ENCODE measurements at regions not wholly inside any gene's neighbourhood (a gene's known extent, or its start where the extent isn't known, plus 50 kb on each side); places are given as distances from the start of the nearest gene placed in this dataset.

DNA sequence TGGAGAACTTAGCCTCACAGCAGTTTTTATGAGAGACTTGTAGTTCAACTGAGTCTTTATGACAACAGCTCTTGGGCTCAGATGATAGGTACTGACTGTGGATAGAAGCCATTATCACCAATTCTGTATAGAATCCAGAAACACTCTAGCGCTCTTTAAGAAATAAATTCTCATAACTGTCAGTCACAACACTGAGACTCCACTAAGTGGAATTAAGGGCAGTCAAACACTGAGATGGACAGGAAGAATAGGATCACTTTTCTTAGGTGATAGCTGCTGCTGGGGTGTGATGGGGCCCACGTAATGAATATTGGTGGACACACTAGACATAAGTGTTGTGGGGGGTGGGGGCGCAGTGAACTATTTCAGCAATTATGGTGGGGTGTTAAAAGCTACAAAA lies 1691.8 kb upstream of the LRRTM1 start:
- DNase-seq = no peak

DNA sequence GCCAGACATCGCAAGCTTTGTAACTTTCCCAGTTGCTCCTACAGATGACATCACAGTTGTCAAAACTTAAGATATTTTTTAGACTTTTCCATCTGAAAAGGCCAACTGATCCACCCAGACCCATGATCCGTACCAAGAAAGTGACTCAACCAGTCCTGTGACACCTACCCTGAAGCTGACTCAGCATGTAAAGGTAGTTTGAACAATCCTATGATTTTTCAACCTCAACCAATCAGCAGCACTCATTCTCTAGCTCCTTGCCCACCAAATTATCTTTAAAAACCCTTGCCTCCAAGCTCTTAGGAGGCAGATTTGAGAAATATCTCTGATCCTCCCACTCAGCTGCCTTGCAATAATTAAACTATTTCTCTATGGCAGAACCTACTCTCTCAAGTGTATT lies 1686.7 kb upstream of the LRRTM1 start:
- no peak for DNase-seq

DNA sequence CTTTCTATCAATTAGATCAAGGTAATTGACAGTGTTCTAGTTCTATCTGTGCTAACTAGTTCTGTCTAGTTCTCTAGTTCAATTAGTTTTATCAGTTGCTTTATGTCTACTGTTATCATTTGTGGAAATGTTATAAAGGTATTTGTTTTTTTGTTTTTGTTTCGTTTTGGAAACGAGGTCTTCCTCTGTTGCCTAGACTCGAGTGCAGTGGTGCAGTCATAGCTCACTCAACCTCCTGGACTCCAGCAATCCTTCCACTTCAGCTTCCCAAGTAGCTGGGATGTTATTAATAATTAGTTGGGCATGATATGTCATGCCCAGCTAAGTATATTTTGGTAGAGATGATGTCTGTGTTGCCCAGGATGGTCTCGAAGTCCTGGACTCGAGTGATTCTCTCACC lies 1682.8 kb upstream of the LRRTM1 start:
- DNase-seq = no peak

DNA sequence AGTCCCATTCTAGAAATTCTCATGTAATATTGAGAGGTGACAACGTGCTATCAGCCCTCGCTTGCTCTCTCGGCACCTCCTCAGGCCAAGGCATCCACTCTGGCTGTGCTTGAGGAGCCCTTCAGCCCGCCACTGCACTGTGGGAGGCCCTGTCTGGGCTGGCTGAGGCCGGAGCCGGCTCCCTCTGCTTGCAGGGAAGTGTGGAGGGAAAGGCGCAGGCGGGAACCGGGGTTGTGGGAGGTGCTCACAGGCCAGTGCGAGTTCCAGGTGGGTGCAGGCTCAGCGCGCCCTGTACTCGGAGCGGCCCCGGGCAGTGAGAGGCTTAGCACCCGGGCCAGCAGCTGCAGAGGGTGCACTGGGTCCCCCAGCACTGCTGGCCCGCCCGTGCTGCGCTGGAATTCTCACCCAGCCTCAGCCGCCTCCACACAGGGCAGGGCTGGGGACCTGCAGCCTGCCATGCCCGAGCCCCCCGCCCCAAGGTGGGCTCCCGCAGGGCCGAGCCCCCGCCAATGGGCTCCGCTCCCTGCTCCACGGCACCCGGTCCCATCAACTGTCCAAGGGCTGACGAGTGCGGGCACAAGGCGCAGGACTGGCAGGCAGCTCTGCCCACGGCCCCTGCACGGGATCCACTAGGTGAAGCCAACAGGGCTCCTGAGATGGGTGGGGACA lies 1680.6 kb upstream of the LRRTM1 start:
- no peak for DNase-seq

DNA sequence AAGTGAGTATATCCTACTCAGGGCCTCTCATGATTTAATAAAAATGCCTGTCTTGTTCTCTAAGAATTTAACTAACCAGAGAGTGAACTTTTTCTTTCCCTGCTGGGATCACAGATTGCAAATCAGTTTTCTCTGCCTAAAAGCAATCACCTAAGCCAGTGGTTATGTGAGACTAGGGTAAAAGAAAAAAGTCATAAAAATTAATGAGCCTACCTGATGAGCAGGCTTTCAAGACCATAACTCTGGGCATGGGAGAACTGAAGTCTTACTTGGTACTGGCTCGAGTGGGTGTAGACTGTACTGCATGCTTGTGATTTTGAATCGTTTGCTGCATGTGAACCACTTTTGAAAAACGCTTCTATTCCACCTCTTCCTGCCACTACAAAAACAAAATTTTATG lies 1677.0 kb upstream of the LRRTM1 start:
- no peak for DNase-seq

DNA sequence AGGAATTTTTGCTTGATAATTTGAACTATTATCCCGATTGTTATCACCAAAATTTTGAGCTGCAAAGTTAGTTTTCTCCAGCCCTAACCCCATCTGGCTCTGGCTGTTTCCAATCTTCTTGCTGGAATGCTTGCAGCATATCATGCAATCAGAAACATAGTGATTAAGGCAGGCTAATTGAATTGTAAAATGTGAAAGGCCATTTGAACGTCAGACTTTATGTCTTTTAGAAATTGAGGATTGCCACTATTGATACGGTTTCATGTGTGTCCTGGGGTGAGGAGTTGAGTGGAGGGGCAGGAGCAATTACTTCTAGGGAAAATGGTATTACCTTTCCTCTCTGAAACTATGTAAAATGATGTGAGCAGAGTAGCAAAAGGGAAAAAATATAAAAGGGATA lies 1674.5 kb upstream of the LRRTM1 start:
- no peak for DNase-seq

DNA sequence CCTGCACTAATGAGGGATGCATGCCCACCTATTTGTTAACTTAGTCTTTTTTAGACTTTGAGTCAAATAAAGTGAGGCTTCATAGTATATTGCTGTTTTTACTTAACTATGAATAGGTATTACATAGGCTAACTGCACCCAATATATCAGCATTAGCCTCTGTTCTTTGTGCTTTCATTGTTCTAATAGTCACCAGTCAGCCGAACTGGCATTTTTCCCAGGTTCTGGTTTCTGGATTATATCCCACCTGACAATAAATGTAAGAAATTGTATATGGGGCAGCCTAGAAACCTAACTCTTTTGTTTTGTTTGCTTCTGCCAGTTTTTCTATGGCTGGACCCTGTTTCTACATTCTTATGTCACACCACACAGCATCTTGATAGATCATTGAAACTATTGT lies 1672.4 kb upstream of the LRRTM1 start:
- no peak for DNase-seq

DNA sequence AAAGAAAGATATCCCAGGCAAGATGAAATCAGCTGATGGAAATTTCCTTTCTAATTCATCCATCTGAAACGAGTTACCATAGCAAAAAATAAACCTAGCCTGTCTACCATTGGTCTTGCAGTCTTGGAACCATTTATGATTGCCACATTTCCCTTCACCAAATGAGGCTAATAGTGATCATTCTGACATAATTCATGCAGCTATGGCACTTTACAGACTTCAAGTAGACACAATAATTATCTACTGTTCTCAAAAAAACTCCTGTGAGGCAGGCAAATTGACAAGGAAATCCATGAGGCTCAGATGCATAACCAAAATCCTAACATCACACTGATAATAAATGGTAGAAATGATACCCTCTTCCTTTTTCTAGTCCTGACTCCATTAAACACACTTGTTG lies 1669.7 kb upstream of the LRRTM1 start:
- no peak for DNase-seq

DNA sequence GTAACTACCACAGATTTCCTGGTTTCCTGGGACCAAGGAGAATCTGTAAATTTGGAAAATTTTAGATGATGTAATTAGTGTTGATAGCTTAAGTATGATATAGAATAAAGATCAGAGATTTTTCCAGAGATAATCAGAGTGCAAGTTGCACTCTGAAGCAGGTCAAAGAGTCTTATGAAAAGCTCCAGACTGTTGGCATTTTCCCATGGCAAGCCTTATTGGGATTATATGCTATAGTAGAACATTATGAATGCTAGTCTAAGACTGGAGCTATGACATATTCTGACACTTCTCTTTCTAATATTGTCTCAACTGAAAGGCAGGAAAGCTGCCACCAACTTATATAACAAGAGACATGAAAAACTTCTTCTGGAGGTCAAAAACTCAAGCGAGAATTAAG lies 1638.3 kb upstream of the LRRTM1 start:
- no peak for DNase-seq

DNA sequence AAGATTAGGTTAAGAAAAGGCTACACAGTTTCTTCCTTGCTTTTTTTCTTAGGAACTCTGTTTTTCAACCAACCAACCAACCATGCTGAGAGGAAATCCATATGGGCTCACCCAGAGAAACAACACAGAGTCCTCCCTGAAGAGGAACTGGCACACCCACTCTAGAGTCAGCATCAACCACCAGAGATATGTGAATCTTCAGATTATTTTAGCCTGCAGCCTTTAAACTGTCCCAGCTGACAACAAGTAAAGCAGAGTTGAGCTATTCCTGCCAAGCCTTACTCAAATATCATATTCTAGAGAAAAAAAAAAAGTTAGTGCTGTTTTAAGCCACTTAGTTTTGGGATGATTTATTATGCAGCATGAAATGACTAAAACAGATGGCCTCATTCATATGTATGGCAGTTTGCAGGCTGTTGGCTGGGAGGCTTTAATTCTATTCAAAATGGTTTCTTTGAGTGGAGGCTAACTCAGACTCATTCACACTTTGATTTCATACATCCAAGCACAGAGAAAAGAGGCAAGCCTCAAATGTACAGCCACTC lies 1637.7 kb upstream of the LRRTM1 start:
- DNase-seq = no peak

DNA sequence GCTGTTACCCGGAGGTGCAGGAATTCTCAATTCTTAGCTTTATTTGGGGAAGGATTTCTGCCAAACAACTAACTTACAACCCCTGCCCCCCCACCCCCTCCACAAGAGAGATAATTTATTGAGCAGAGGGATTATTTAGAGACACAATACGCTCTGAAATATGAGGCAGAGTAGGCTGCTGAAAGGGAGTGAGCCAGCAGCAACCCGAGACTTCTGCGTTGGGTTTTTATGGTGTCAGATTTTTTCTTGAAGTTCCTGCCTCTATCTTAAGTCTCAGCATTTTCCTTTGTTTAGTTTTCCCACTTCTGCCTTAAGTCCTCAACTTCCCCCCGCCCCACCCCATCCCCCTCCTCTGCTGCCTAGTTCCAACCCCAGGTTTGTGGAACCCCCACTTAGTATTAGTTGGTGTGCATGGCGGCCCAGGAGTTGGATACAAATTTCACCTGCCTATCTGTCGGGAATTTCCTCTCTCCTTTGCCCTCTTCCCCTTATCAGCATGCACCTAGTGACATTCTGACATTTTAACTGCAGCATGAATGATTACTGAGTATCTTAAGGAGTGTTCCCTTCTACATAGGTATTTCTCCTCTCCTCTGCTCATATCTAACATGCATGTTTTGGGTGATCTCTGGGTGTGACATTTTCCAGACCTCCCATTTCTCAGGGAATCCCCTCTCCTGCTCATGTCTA lies 1635.9 kb upstream of the LRRTM1 start:
- no peak for DNase-seq

DNA sequence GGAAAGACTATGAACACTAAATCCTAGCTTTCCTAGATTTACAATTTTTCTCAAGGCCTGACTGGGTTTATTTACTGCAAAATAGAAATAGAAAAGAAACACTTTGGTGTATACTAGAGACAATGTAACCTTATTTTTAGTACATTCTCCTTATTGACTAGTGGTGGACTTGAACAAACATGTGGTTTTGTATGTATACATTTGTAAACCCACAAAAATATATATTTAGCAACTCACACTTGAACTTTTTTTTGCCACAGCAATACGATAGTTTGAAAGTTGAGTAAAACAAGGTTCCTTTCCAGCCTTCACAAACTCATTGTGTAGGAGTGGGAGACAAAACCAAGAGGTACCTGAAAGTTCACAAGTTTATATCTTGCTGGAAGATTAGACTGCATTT lies 1633.4 kb upstream of the LRRTM1 start:
- DNase-seq = no peak

DNA sequence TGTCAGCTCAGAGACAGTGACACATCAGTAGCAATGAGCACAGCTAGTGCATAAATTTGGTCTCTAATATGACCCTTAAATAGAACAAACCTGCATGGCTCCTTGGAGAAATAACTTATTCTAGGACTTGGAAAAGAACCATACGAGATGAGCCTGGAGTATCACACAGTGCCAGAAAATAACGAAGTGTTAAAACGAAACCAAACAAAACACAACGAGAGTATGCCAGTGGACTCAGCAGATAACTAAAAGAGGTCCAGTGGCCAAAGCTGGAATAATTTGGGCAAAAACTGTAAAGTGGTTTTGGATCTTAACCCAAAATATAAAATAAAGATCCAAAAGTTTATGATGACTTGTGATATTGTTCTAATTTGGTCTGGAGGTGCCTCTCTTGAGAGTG lies 1599.0 kb upstream of the LRRTM1 start:
- no peak for DNase-seq

DNA sequence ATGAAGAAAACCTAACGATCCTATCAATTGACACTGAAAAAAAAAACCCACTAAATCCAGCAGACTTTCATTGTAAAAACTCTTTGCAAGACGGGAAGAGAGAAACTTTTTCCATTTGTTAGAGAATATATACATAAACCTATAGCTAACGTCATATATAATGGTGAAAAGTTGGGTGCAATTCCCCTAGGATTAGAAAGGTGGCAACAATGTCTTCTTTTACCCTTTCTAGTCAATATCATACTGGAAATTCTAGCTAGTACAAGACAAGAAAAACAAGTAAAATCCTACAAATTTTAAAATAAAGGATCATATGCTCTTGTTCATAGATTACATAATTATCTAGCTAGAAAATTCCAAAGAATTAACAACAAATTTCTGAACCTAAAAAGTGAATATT lies 1596.5 kb upstream of the LRRTM1 start:
- no peak for DNase-seq

DNA sequence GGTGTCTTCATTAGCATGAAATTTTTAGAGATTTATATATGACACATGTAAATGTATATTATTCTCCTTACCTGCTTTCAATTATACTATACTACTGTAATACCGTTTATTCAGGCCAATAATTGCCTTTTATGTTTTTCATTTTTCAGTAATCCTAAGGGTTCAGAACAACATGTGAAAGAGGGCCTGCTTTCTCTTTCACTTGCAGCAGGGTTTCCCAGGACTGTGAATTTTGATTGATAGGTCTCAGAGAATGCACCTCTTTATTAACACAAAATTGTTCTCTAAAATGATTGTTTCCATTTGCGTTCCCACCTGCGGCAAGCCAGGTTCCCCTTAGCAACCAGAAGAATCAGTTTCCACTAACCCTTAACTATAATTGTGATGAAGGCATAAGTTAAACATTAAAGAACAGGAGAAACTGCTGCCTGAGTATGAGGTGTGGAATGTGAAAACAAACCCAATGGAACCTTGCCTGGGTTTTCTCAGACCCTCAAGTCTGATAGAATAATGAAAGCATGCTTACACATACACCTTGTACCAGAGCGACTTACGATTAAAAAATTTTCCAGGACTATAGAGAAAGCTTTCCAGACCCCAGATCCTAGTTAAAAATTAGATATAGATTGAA lies 1591.2 kb upstream of the LRRTM1 start:
- no peak for DNase-seq

DNA sequence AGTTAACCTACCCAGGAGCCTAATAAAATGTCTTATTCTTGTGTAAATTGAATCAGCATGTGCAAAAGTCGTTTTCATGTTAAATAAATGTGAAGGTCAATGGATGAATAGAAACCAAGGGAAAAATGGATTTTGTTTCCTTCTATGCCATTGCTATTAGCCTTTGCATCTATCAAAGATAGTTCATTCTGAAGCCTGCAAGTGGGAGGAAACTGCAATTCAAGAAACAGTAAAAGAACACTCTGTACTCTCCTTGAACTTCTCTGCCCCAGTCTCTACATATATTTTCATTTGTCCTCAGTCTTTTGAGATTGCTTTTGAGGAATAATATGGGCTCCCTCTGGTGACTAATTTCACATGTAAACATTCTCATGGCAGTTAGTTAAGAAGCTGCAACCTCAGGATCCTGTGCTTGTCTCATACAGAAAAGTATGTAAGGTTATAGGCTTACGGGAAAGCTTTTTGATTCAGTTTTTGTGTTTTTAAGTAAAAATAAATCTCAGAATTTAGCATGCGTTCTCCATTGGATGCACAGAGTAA lies 1590.0 kb upstream of the LRRTM1 start:
- no peak for DNase-seq

DNA sequence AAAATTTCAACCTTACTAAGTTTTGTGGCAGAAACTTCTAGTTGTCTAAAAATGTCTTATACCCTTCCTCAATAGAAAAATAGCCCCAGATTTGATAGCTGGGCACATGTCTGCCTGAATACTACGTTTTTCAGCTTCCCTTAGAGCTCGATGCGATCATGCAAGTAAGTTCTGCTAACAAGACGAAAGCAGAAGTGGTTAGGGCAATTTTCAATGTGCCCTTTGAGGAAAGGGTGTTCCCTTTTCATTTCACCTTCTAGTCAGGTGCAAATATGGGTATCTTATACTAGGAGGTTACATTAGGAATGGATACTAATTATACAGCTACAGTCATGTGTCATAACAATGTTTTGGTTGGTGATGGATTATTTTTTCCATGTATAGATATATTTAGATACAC lies 1572.1 kb upstream of the LRRTM1 start:
- DNase-seq = no peak

DNA sequence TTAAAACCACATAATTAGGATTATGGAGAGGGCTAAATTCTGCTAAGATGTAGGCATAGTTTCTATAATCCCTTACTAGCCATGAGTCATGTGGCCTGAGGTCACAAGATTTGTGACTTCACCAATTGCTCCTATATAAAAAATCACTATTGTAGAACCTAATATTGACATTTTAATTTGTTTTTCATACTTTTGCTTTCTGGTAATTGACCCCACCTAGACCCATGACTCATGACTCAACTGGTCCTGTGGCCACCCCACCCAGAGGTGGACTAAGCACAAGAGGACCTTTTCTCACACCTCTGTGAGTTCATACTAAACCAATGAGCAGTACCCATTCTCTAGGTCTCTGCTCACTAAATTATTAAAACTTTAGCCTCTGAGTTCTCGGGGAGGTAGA lies 1567.5 kb upstream of the LRRTM1 start:
- no peak for DNase-seq

DNA sequence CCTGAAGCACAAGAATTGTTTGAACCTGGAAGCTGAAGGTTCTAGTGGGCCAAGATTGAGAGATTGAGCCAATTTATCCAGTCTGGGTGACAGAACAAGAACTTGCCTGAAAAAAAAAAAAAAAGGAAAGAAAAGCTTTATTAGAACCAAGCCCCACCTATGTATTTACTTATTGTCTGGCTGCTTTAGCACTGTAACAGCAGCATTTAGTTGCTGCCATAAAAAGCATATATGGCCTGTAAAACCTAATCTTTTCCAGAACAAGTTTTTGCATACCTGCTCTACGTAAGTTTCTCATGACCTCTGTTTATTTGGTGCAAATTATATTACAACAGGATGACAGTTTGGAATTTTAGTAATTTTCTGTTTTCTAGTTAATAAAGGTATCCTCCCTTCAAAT lies 1565.6 kb upstream of the LRRTM1 start:
- no peak for DNase-seq

DNA sequence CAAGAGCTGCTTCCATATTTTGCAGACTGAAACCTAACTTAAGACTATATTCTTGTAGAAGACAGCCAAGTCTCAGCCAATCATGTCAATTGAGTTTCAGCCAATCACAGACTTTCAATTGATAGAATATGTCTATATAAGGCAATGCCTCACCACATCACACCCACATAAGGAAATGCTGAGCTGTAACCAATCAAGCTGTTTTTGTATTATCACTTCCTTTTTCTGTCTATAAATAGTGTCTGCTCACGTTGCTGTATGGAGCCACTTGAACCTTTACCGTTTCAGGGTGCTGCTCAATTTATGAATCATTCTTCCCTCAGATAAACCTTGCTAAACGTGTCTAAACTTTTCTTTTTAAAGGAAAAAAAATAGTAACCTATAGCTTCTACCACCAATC lies 1554.4 kb upstream of the LRRTM1 start:
- DNase-seq = no peak

DNA sequence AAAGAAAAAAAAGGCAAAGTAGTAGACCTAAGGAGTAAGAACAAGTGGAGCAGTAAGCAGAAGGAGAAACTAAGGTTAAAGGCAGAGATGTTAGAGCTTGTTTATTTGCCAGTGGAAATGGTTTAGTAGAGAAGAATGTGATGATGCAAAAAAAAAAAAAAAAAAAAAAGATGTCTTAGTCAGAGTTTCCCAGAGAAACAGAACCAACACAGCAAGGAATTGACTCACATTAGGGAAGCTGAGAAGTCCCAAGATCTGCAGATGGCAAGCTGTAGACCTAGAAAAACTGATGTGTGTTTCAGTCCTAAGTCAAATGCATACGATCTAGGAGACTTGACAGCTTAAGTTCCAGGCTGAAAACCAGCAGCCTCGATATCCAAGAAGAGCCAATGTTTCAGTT lies 1548.8 kb upstream of the LRRTM1 start:
- DNase-seq = no peak

DNA sequence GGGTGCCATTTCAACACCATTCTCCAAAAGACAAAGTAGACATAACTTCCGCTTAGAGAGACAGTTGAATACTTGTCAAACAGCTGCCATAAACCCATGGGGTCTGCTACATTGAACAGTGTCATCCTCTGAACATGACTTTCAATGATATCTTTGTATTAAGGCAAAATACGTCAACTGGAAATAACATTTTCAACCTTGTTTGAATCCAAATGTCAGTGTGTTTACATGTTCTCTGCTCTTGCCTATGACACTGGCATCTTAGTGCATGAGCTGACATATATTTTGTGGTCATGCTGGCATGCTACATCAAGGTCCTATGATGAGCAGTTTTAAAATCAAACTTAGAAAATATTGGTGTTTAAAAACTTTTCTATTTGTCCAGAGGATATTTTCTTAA lies 1548.1 kb upstream of the LRRTM1 start:
- DNase-seq = no peak

DNA sequence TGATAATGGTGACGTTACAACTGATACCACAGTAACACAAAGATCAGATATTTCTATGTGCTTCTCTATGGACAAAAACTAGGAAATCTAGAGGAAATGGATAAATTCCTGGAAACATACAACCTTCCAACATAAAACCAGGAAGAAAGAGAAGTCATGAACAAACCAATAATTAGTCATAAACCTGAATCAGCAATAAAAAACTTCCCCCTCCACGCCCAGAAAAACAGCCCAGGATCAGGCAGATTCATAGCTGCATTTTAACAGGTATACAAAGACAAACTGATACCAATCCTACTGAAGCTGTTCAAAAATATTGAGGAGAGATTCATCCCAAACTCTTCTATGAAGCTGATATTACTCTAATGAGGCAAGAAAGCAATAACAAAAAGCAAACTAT lies 1535.2 kb upstream of the LRRTM1 start:
- no peak for DNase-seq

All from T-helper 2 cell (primary cell).